ENCODE measurements at regions not wholly inside any gene's neighbourhood (a gene's known extent, or its start where the extent isn't known, plus 50 kb on each side); places are given as distances from the start of the nearest gene placed in this dataset.

DNA sequence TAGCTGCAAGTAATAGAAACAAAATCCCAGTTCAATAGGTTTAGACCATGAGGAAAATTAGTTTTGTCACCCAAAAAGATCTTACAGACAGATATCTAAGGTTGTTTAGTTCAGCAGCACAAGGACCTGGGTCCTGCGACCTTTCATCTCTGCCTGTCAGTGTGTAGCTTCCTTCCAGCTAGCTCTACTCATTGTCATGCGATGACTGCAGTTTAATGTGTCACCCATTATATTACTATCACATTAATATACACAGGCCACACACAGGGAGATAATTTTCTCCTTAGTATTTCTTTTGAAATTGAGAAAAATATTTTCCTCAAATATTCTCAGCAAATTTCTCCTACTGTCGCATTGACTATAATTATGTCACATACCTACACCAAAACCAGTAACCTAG lies 232.1 kb upstream of the ARSJ start:
- Histone ChIP-seq H3K36me3 (ENCODE audit: control insufficient read depth, insufficient read depth, low read length, severe bottlenecking) (no peaks in the 10 kb centered on the region), H3K9ac (ENCODE audit: low read length) (no peak overlapping the region), H3K27me3 (replicated peaks; ENCODE audit: control insufficient read depth, insufficient read depth, low read length) (no peaks in the 10 kb centered on the region), H3K4me1 (ENCODE audit: control insufficient read depth, insufficient read depth, low read length) (no peaks in the 10 kb centered on the region), H3K4me3 (ENCODE audit: low read length) (no peak overlapping the region), H3K9me3 (ENCODE audit: control insufficient read depth, low read length) (no peaks in the 10 kb centered on the region)
- no peak for DNase-seq (ENCODE audit: low read depth)

DNA sequence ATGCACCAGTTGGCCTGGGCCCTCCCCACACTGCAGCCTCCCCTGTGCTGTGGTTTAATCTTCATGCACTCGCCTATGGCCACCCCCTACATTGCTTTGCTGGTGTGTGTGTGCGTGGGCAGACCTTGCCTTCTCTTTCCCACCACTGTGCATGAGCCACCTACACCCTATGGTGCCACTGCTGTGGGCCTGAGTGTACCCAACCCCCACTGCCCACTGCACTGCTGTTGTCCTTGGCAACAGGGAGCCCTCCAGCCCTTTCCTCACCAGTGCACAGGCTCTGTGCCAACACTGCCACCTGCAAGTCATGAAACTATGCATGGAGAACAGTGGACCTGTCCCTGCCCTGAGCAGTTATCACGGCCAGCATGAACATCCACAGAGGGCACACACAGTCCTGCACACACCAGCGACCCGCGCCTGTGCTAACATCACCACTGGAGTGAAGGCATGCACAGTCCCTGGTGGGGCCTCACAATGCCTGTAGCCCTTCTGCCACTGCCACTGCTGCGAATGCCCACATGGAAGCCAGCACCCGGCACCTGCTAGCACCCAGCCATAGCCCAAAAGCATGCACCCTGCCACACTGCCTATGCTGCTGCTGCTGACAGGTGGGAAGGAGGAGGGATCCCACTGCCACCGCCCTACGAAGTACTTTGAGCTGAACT lies 237.8 kb upstream of the ARSJ start:
- H3K4me1 ChIP-seq (ENCODE audit: control insufficient read depth, insufficient read depth, low read length) = no peaks in the 10 kb centered on the region
- no peaks in the 10 kb centered on the region for H3K36me3 ChIP-seq (ENCODE audit: control insufficient read depth, insufficient read depth, low read length, severe bottlenecking)
- H3K9me3 ChIP-seq (ENCODE audit: control insufficient read depth, low read length) = no peaks in the 10 kb centered on the region
- H3K9ac ChIP-seq (ENCODE audit: low read length) = no peak overlapping the region
- DNase-seq (ENCODE audit: low read depth) = no peak
- H3K4me3 ChIP-seq (ENCODE audit: low read length) = no peak overlapping the region
- no peaks in the 10 kb centered on the region for H3K27me3 ChIP-seq (replicated peaks; ENCODE audit: control insufficient read depth, insufficient read depth, low read length)

DNA sequence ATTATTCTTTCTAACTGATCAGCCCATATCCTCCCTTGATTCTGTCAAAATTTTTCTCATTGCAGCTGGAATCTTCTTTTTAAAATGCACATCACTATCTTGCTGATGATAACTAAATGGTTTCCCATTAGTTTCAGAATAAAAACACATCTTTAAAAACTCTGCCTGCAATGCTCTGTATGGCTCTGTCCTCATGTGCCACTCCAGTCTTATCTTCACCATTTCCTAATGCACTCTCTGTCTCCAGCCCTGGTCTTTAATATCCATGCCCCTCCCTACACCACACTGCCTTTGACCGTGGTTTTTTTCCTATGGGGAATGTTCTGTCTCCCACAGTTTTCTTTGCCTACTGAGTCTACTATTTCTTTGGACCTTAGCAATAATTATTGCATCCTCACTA lies 244.1 kb upstream of the ARSJ start:
- Histone ChIP-seq H3K27me3 (replicated peaks; ENCODE audit: control insufficient read depth, insufficient read depth, low read length) (no peaks in the 10 kb centered on the region), H3K36me3 (ENCODE audit: control insufficient read depth, insufficient read depth, low read length, severe bottlenecking) (no peaks in the 10 kb centered on the region), H3K4me3 (ENCODE audit: low read length) (no peak overlapping the region), H3K4me1 (ENCODE audit: control insufficient read depth, insufficient read depth, low read length) (no peaks in the 10 kb centered on the region), H3K9ac (ENCODE audit: low read length) (no peak overlapping the region), H3K9me3 (ENCODE audit: control insufficient read depth, low read length) (no peaks in the 10 kb centered on the region)
- no peak for DNase-seq (ENCODE audit: low read depth)

DNA sequence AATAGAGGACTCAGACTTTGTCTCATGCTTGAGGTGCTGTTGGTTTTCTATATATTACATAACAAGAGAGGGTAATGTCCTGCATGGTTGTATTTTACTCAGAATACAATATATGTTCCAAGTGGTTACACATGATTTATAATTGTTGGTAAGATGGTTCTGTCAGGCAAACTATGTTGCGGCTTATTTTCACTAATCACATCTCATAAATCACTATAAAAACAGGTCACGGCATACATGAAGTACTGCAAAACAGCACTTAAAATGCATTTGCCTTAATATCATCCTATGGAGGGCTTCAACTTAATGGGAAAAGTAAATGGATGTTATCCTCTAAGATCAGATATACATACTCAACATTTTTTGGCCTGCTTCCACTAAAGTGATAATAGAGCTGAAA lies 246.0 kb upstream of the ARSJ start:
- Histone ChIP-seq H3K4me3 (ENCODE audit: low read length) (no peak overlapping the region), H3K27me3 (replicated peaks; ENCODE audit: control insufficient read depth, insufficient read depth, low read length) (no peaks in the 10 kb centered on the region), H3K4me1 (ENCODE audit: control insufficient read depth, insufficient read depth, low read length) (no peaks in the 10 kb centered on the region), H3K9me3 (ENCODE audit: control insufficient read depth, low read length) (no peaks in the 10 kb centered on the region), H3K9ac (ENCODE audit: low read length) (no peak overlapping the region), H3K36me3 (ENCODE audit: control insufficient read depth, insufficient read depth, low read length, severe bottlenecking) (no peaks in the 10 kb centered on the region)
- DNase-seq (ENCODE audit: low read depth) = no peak

DNA sequence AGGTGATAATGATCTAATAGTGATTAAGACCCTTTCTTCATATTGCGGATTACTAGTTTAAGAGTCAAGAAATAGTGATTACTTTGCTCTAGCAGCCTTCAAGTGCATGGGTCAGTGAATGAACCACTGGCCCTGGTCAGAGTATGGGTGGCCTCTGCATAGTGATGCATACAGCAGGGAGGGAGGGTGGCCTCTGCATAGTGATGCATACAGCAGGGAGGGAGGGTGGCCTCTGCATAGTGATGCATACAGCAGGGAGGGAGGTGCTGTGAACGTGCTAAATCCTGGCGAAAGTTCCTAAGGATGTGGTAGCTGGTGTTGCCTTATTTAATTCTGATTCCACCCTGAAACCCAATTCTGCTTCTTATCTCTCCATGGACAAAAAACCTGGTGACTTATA lies 246.7 kb upstream of the ARSJ start:
- Histone ChIP-seq H3K4me1 (ENCODE audit: control insufficient read depth, insufficient read depth, low read length) (no peaks in the 10 kb centered on the region), H3K9me3 (ENCODE audit: control insufficient read depth, low read length) (no peaks in the 10 kb centered on the region), H3K4me3 (ENCODE audit: low read length) (no peak overlapping the region), H3K27me3 (replicated peaks; ENCODE audit: control insufficient read depth, insufficient read depth, low read length) (no peaks in the 10 kb centered on the region), H3K9ac (ENCODE audit: low read length) (no peak overlapping the region), H3K36me3 (ENCODE audit: control insufficient read depth, insufficient read depth, low read length, severe bottlenecking) (no peaks in the 10 kb centered on the region)
- DNase-seq (ENCODE audit: low read depth) = no peak

DNA sequence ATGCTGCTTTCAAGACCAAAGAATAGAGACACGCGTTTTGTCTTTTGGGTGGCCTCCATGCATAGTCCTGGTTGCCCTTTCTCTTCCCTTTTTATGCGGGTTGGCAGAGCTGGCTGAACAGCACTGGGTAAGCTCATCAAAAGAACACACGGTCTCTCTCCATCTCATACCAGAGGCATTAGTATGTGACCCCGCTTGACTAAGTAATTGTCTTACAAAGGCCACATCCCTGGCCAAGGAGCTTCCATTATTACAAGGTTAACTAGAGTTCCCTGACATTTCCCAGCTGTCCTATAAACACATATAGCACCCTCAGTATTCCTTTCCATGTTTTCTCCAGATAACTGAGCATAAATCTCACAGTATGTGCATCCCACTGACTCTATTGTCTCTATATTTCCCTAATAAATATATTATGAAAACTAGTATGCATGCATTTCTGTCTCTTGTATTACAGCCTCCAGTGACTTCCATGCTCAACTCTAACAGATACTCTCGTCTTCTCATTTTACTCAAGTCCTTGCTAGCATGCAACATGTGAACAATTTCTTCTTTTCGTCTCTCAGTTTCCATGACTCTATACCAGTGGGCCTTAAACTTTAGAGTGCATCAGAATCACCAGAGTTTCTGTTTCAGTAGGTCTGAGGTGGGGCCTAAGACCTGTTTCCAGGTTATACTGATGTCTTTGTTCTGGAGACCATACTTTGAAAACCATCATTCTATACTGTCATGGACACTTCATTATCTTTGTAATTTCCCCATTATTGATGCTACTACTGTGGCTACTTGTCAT lies 247.7 kb upstream of the ARSJ start:
- no peaks in the 10 kb centered on the region for H3K36me3 ChIP-seq (ENCODE audit: control insufficient read depth, insufficient read depth, low read length, severe bottlenecking)
- H3K27me3 ChIP-seq (replicated peaks; ENCODE audit: control insufficient read depth, insufficient read depth, low read length) = no peaks in the 10 kb centered on the region
- H3K4me1 ChIP-seq (ENCODE audit: control insufficient read depth, insufficient read depth, low read length) = no peaks in the 10 kb centered on the region
- no peak overlapping the region for H3K9ac ChIP-seq (ENCODE audit: low read length)
- H3K4me3 ChIP-seq (ENCODE audit: low read length) = no peak overlapping the region
- no peak for DNase-seq (ENCODE audit: low read depth)
- H3K9me3 ChIP-seq (ENCODE audit: control insufficient read depth, low read length) = no peaks in the 10 kb centered on the region

DNA sequence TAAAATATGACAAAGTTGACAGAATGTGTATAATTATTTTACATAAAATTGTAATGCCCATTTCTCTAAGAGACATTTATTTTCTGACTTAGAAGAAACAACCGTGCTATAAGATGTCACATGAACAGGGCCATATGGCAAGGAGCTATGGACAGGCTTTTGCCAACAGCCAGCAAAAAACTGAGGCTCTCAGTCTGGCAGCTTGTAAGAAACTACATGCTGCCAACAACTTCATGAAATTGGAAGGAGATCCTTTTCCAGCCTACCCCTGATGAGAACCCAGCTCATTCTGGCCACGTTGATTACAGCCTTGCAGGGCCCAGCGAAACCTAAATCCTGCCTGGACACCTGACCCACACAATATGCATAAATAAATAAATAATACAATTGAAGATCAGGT lies 250.3 kb upstream of the ARSJ start:
- H3K36me3 ChIP-seq (ENCODE audit: control insufficient read depth, insufficient read depth, low read length, severe bottlenecking) = no peaks in the 10 kb centered on the region
- H3K4me3 ChIP-seq (ENCODE audit: low read length) = no peak overlapping the region
- no peaks in the 10 kb centered on the region for H3K9me3 ChIP-seq (ENCODE audit: control insufficient read depth, low read length)
- H3K9ac ChIP-seq (ENCODE audit: low read length) = no peak overlapping the region
- no peaks in the 10 kb centered on the region for H3K4me1 ChIP-seq (ENCODE audit: control insufficient read depth, insufficient read depth, low read length)
- H3K27me3 ChIP-seq (replicated peaks; ENCODE audit: control insufficient read depth, insufficient read depth, low read length) = no peaks in the 10 kb centered on the region
- no peak for DNase-seq (ENCODE audit: low read depth)

DNA sequence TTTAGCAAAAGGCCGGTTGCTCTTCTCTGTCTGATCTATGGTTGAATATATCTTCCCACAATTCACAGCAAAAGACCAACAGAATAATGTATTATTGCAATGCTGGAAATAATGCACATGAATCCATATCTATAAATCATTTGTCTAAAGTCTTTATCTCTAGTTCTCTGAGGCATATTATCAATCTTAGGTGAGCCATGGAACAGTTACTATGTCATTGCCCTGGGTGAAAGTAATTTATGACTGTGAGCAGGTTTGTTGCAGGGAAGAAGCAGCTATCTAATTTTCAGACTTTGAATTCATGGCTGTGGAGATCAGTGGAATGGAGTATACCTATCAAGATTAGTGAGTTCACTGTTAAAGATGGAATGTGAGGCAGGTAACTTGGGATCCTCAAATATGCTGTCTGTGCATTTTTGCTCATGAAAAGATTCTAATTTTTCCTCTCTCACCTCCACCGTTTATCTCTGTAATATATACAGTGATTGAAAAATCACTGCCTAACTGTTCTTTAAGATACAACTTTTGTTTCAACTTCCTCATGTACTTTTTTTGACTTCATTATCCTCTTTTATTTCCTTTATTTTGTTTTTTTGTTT lies 256.8 kb upstream of the ARSJ start:
- Histone ChIP-seq H3K4me3 (ENCODE audit: low read length) (no peak overlapping the region), H3K9me3 (ENCODE audit: control insufficient read depth, low read length) (peaks cover 5% of the 10 kb centered on the region), H3K4me1 (ENCODE audit: control insufficient read depth, insufficient read depth, low read length) (no peaks in the 10 kb centered on the region), H3K36me3 (ENCODE audit: control insufficient read depth, insufficient read depth, low read length, severe bottlenecking) (no peaks in the 10 kb centered on the region), H3K9ac (ENCODE audit: low read length) (no peak overlapping the region), H3K27me3 (replicated peaks; ENCODE audit: control insufficient read depth, insufficient read depth, low read length) (no peaks in the 10 kb centered on the region)
- DNase-seq (ENCODE audit: low read depth) = no peak

DNA sequence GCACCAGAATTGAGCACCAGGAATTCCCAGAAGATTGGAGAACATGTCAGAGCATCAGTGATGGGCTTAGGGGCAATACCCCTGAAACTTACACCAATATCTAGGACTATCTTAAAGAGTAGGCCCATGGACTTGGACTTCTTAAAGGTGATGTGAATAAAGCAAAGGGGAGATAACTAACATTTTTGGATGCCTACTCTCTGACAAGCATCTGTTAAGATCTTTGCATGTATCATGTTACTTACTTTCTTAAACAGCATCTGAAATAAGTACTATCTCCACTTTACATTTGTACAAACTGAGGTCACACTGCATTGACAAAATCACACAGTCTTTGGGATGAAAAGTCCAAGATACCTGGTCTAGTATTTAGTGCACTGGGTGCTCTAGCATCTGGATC lies 258.6 kb upstream of the ARSJ start:
- no peaks in the 10 kb centered on the region for H3K36me3 ChIP-seq (ENCODE audit: control insufficient read depth, insufficient read depth, low read length, severe bottlenecking)

DNA sequence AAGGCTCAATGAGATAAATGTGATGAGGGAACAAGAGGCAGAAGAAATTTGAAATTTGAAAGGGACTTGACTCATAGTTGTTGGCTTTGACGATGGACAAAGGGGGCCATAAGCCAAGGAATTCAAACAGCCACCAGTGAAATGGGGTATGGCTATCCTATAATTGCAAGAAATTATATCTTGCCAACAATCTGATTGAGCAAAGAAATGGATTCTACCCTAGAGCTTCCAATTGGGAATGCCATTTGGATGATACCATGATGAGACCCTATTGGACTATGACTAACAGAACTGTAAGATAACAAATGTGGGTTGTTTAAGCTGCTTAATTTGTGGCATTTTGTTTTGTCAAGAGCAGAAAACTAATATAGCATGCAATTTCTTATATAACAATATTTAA lies 270.1 kb upstream of the ARSJ start:
- Histone ChIP-seq H3K9me3 (ENCODE audit: control insufficient read depth, low read length) (no peaks in the 10 kb centered on the region), H3K4me1 (ENCODE audit: control insufficient read depth, insufficient read depth, low read length) (peaks cover 6% of the 10 kb centered on the region)
- DNase-seq (ENCODE audit: low read depth) = no peak

More for the DNA sequence above, 258.6 kb upstream of the ARSJ start:
- DNase-seq (ENCODE audit: low read depth) = no peak
- Histone ChIP-seq H3K9ac (ENCODE audit: low read length) (no peak overlapping the region), H3K4me1 (ENCODE audit: control insufficient read depth, insufficient read depth, low read length) (no peaks in the 10 kb centered on the region), H3K4me3 (ENCODE audit: low read length) (no peak overlapping the region), H3K27me3 (replicated peaks; ENCODE audit: control insufficient read depth, insufficient read depth, low read length) (no peaks in the 10 kb centered on the region), H3K9me3 (ENCODE audit: control insufficient read depth, low read length) (peaks cover 8% of the 10 kb centered on the region)

DNA sequence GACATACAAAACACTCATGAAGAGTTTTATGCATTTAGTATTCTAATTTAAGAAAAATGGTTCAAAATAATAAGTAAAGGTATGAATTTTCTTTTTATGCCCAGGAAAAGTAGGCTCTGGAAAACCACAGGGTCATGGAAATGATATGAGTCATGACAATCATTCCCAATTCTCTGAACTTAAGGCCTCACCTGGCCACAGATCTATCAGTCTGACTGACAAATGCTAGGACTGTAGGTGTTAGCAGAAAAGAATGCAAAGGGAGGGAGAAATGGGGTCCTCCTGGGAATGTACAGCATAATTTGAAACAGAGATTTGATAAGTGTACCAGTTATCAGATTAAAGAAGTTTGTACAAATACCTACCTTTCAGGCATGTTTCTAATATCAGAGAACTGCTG lies 270.5 kb upstream of the ARSJ start:
- Histone ChIP-seq H3K4me1 (ENCODE audit: control insufficient read depth, insufficient read depth, low read length) (peaks cover 6% of the 10 kb centered on the region), H3K9me3 (ENCODE audit: control insufficient read depth, low read length) (no peaks in the 10 kb centered on the region), H3K27me3 (replicated peaks; ENCODE audit: control insufficient read depth, insufficient read depth, low read length) (no peaks in the 10 kb centered on the region), H3K36me3 (ENCODE audit: control insufficient read depth, insufficient read depth, low read length, severe bottlenecking) (no peaks in the 10 kb centered on the region), H3K9ac (ENCODE audit: low read length) (no peak overlapping the region), H3K4me3 (ENCODE audit: low read length) (no peak overlapping the region)
- DNase-seq (ENCODE audit: low read depth) = no peak

More for the DNA sequence above, 270.1 kb upstream of the ARSJ start:
- Histone ChIP-seq H3K27me3 (replicated peaks; ENCODE audit: control insufficient read depth, insufficient read depth, low read length) (no peaks in the 10 kb centered on the region), H3K9ac (ENCODE audit: low read length) (no peak overlapping the region), H3K4me3 (ENCODE audit: low read length) (no peak overlapping the region), H3K36me3 (ENCODE audit: control insufficient read depth, insufficient read depth, low read length, severe bottlenecking) (no peaks in the 10 kb centered on the region)
